GM08714 (cell line): ENCODE measurements at regions not wholly inside any gene's neighbourhood (a gene's known extent, or its start where the extent isn't known, plus 50 kb on each side); places are given as distances from the start of the nearest gene placed in this dataset.

ENCODE experiments used
- H3K4me3 ChIP-seq: fragments of 200-500 bp; sonication (Bioruptor generic); 2 replicates; pipeline ENCODE4 v1.5.1; 2014; ENCODE audit warnings: mild to moderate bottlenecking, low read length, inconsistent platforms
- ZNF274 ChIP-seq: IDR thresholded peaks from 2 replicates; pipeline ENCODE4 v1.6.1; 2012; ENCODE audit warnings: mild to moderate bottlenecking, low read depth, low read length

DNA sequence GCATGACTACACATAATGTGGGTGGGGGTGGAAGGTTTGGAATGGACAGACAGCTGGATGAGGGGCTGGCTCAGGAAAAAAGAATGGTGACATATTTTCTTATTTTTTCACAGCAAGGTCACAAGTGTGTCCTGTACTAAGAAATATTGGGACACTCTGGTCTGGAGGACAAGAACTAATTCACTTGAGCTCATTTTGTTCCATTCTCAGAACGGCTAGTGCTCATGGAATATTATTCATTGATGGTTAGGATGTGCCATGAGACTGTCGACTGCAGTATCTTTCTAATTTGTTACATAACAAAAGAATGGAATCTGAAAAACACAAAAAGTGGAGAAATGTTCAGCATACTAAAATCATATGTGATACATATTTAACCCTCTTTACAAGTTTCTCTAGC lies 149.5 kb downstream of the BMP4 start:
- no peak for TF ChIP-seq ZNF274
- no peak overlapping the region for H3K4me3 ChIP-seq

DNA sequence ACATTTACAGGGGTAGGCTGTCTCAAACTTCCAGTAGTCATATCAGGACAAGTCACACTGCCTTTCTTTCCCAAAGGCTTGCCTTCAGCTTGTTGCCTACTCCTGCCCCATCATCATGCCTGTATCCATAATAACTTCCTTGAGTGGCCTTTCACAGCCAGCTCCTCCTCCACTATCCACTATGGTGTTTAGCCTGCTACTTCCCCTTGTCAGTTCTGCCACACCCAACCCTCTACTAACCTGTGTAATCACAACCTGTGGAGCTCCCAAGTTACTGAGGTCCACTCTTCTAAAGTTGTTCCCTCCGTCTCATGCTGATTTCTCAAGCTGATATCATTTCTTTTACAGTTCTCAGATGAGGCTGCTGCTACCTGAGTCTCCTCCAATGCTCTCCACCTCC lies 159.9 kb downstream of the BMP4 start:
- no peak overlapping the region for H3K4me3 ChIP-seq
- no peak for TF ChIP-seq ZNF274

DNA sequence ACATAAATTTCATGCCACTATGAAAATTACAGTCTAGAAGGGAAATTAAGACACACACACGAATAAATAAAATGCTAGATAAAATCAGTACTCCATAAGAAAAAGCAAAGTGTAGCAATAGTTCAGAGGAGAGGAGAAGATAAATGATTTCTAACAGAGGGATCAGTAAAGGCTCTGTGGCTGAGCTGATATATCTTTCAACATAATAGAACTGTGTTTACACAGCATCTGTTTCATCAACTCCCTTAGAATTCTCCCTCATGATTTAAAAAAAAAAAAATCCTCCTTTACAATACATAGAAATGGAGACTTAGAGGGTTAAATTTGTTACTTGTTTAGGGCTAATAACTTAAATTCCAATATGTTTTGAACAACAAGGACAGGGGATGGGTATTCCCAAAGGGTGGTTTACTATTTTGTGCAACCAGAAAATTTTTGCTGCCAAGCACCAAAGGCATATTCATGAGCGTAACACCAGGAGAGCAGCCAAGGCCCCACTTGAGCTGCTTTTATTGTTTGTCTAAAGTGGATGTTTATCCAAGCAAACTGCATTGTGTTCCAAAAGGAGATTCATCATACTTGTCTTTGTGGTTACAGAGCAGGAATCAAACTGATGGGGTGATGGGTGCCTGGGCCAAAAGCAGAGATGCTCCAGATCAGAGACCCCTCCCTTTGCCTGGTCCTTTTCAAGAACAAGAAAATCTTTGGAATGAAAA lies 162.7 kb downstream of the BMP4 start:
- no peak overlapping the region for H3K4me3 ChIP-seq
- TF ChIP-seq ZNF274, result no peak

DNA sequence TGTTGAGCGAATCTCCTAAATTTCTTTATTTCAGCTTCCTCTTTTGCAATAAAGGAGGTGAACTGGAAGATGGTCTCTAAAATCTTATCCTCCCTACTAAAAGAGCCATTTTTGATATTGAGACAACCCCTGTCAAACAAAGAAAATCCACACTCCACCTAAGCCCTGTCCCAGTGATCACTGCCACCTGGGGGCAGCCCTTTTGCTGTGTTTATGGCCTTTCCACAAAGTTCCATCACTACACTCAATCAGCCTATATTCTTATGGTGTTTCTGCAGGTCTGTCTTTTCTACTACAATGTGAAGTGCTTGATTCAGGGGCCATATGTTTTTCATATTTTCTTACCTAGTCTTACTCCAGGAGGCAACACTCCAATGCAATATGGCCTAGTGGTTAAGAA lies 163.7 kb downstream of the BMP4 start:
- H3K4me3 ChIP-seq, result no peak overlapping the region
- no peak for TF ChIP-seq ZNF274

DNA sequence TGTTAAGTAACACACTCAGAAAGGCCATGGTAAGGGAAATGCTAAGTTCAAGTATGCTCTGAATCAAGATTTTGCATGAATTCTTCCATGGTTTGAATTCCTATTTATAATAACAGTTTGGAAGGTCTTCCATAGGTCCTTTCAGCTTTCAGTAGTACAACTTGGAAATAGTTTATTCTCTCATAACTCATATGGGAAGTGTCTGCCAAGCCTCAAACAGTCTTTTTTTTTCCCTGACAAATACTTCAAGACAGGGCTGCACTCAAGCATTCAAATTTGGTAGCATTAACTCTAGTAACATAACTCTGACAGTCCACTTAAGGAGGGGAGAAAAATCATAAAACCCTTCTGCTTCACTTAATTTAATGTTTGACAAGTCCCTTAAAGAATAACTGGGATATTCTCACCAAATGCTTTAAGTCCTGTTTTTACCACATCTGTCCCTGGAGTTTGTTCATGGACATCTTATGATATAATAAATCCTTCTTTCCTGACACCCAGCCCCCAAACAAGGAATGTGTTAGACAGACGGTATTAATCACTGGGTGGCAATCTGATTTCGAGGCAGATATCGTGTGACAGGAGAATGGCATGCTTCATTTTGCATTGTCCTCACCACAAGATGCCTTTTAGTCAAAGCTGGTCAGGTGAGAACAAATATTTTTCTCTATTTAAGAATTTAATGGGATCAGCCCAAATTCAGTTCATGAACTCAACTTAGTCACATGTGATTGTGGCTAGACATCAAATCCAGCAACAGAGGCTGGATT lies 165.7 kb downstream of the BMP4 start:
- TF ChIP-seq ZNF274, result no peak
- no peak overlapping the region for H3K4me3 ChIP-seq

DNA sequence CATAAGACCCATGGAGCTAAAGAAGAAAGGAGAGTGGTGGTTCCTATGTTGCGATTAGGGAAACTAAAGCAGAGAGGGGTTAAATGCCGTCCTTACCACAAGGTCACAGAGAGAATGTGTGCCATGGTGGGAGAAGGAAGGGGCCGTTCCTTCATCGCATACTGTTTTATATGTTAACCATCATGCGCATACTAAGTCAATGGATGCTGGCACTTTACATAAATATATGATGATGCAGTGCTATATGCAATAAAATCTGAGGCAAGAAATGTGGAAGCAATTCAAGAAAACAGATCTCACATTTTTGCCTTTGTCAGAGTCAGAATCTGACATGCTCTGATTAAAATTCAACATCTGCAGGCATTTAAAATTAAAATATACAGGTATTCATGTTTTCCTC lies 168.1 kb downstream of the BMP4 start:
- no peak overlapping the region for H3K4me3 ChIP-seq
- TF ChIP-seq ZNF274, result no peak

DNA sequence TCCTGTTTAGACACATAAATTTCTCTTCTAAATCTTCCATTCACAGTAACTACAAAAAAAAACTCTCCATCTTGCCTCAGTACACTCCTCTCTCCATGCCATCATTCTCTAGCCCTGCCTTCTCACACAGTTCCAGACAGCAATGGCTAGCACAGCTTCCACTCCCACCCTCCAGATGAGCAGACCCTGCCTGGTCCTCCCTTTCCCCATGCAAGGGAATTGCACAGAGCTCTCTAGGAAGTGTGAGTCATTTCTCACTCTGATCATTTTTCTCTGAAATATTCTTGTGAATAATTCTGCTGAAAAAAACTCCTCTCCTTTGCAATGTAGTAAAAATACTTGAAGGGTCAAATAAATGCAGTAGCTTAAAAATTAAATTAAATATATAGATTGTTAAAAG lies 170.6 kb downstream of the BMP4 start:
- no peak for TF ChIP-seq ZNF274
- no peak overlapping the region for H3K4me3 ChIP-seq

DNA sequence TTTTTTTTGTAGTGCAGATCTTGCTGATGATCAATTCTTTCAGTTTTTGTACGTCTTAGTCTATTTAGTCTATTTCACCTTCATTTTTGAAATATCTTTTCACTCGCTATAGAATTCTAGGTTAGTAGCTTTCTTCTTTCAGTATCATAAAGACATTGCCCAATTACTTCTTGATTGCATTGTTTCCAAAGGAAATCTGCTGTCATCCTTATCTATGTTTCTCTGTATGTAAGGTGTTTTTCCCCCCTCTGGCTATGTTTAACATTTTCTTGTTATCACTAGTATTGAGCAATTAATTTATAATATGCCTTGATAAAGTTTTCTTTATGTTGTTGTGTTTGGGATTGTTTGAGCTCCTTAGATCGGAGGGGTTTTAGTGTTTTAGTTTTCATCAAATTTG lies 171.9 kb downstream of the BMP4 start:
- TF ChIP-seq ZNF274, result no peak
- no peak overlapping the region for H3K4me3 ChIP-seq

DNA sequence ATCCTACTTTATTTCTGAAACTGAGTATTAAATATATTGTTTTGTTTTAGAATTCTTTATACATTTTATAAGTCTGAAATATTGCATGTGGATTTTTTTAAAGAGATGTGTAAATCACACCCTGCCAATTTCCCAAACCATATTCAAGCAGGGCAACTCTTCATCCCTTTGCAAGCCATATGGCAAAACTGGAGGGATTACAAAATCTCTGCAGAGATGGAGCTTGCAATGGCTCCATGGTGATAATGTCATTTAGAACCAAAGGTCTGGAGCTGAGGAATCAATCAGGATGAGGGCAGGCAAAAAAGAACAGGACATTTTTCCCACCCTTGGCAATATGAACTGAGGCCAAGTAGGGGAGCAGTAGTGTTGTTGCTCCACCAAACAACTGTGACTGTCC lies 173.4 kb downstream of the BMP4 start:
- H3K4me3 ChIP-seq, result no peak overlapping the region
- TF ChIP-seq ZNF274, result no peak

DNA sequence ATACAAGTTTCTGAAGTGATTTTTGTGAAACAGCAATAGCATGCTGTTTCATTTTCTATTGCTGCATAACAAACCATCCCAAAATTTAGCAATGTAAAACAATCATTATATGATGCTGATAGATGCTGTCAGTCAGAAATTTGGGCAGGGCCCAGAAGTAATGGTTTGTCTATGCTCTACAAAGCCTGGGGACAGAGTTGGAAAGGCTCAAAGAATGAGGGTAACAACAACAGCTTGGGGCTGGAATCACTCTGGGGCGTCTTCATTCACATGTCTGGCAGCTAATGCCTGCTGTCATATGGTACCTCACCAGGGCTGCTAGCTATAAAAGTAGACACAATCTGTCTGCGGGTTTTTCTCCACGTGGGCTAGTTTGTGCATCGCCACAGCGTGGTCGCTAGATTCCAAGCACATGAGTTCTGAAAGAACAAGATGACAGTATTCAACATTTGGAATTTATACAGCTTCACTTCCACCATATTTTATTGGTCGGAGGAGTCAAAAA lies 176.5 kb downstream of the BMP4 start:
- no peak for TF ChIP-seq ZNF274
- H3K4me3 ChIP-seq, result no peak overlapping the region

DNA sequence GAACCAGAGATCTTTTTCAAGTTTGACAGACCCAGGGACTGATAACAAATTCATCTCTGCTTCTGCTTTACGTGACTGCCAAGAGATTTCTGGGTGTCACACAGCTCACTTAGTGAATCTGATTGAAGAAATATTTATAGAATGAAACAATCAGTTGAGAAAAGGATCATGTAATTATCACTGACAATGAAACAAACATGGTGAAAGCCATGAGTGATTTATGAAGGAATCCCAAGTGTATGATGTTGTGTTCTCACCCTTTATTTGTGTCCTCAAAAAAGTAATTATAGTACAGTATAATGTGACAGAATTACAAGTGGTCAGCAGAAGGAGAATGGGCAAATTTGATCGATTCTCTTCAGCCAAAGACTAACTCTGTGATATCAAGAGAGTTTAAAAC lies 177.3 kb downstream of the BMP4 start:
- H3K4me3 ChIP-seq, result no peak overlapping the region
- TF ChIP-seq ZNF274, result no peak

DNA sequence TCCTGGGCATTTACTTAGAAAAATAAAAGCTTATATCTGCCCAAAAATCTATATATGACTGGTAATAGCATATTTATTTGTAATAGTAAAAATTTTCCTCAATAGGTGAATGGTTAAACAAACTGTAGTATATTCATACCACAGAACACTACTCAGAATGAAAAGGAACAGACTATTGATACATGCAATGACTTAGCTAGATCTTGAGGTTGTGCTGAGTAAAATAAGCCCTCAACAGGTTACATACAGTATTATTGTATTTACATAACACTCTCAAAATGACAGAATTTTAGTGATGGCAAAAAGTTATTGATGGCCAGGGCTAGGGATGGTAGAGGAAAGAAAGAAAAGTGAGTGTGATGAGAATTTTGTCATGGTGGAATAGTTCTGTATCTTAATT lies 178.4 kb downstream of the BMP4 start:
- TF ChIP-seq ZNF274, result no peak

DNA sequence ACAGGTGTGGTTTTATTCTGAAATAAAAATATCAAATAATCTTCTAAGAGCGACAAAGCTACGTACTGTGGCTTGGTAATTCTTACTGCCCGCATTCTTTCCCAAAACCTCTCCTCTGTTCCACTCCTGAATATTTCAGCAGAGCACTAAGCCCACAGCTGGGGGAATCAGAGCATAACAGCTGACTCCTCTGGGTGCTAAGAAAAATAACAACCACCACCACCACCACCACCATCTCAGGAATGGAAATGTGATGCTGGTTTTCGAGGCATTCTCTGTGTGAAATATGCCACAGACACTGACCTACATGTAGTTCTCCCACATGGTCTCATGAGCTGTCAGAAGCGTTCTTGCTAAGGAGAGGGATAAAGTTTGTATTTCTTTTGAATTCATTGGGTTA lies 183.7 kb downstream of the BMP4 start:
- TF ChIP-seq ZNF274, result no peak

More for the DNA sequence above, 178.4 kb downstream of the BMP4 start:
- no peak overlapping the region for H3K4me3 ChIP-seq

DNA sequence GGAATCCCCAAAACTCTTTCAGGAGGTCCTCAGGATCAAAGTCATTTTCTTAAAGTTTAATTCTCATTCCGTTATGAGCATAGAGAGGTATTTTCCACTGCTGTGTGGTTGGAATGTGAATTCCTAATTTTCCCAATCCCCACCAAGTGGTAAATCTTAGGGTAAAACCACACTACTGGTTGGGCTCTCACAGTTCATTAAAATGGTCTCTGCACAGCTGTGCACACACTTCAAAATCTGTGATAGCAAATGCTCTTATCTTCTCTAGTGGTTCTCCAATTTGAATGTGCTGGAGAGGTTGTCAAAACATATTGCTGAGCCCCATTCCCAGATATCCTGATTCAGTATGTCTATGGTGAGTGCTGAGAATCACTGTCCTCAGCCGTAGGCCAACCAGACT lies 189.1 kb downstream of the BMP4 start:
- no peak for TF ChIP-seq ZNF274

More for the DNA sequence above, 183.7 kb downstream of the BMP4 start:
- H3K4me3 ChIP-seq, result no peak overlapping the region

DNA sequence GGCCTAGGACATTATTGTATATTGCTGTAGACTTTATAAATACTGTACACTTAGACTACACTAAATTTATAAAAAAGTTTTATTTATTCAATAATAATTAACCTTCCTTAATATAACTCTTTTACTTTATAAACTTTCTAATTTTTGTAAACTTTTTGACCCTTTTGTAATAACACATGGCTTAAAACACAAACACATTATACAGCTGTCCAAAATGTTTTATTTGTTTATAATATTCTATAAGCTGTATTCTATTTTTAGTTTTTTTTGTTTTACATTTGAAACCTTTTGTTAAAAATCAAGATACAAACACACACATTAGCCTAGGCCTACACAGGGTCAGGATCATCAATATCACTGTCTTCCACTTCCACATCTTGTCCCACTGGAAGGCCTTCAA lies 190.0 kb downstream of the BMP4 start:
- TF ChIP-seq ZNF274, result no peak
- H3K4me3 ChIP-seq, result no peak overlapping the region

More for the DNA sequence above, 189.1 kb downstream of the BMP4 start:
- no peak overlapping the region for H3K4me3 ChIP-seq
